Lung (tissue), 11 donors: ENCODE measurements at regions not wholly inside any gene's neighbourhood (a gene's known extent, or its start where the extent isn't known, plus 50 kb on each side); places are given as distances from the start of the nearest gene placed in this dataset.

Experiments
- ATAC-seq: fragments of 200-7000 bp; cut with Tn5 transposase; one replicate; pipeline ENCODE4 v1.9.1; 2020; ENCODE audit warnings: moderate number of reproducible peaks; ENCODE audit not compliant: insufficient read depth, low FRiP score
- DNase-seq, 3 donors: peaks; one replicate each; pipeline ENCODE4 v3.0.0-alpha.2; 2013 to 2017
- H3K27ac ChIP-seq, 2 donors: one replicate each; pipeline ENCODE4 v1.5.1; 2013; ENCODE audit warnings: mild to moderate bottlenecking in 2 of 2, moderate library complexity in 2 of 2, control low read depth in 1 of 2, inconsistent platforms in 1 of 2, low read depth in 1 of 2, low read length in 1 of 2
- H3K27me3 ChIP-seq, 3 donors: one replicate each; pipeline ENCODE4 v1.5.1; 2013; ENCODE audit warnings: low read length in 2 of 3; ENCODE audit not compliant: control insufficient read depth in 3 of 3, insufficient read depth in 3 of 3
- H3K36me3 ChIP-seq, 4 donors: one replicate each; pipeline ENCODE4 v1.5.1; 2013; ENCODE audit warnings: low read length in 4 of 4, mild to moderate bottlenecking in 1 of 4, moderate library complexity in 1 of 4; ENCODE audit not compliant: control insufficient read depth in 4 of 4, insufficient read depth in 4 of 4
- H3K4me1 ChIP-seq, 5 donors: one replicate each; pipeline ENCODE4 v1.5.1; 2013; ENCODE audit warnings: low read length in 5 of 5, mild to moderate bottlenecking in 2 of 5, moderate library complexity in 1 of 5; ENCODE audit not compliant: control insufficient read depth in 5 of 5, insufficient read depth in 5 of 5
- H3K4me3 ChIP-seq: one replicate; pipeline ENCODE4 v1.5.1; 2013; ENCODE audit warnings: mild to moderate bottlenecking, control low read depth, moderate library complexity
- H3K9ac ChIP-seq, 2 donors: one replicate each; pipeline ENCODE4 v1.5.1; 2013; ENCODE audit warnings: low read length in 2 of 2, control low read depth in 1 of 2; ENCODE audit not compliant: insufficient read depth in 1 of 2
- H3K9me3 ChIP-seq, 4 donors: one replicate each; pipeline ENCODE4 v1.5.1; 2013; ENCODE audit warnings: low read length in 3 of 4, mild to moderate bottlenecking in 1 of 4, moderate library complexity in 1 of 4; ENCODE audit not compliant: control insufficient read depth in 4 of 4, insufficient read depth in 3 of 4
- CTCF ChIP-seq: IDR thresholded peaks from 2 replicates; pipeline ENCODE4 v1.5.1; 2012; ENCODE audit warnings: mild to moderate bottlenecking; ENCODE audit errors: control extremely low read depth, extremely low read depth
- WGBS, 2 donors: extraction: QIAGEN DNeasy Blood & Tissue Kit; methylation state at CpG; one replicate each; pipeline ENCODE4 v1.1.7; 2013; 5-methylcytosine and 5-hydroxymethylcytosine counted together
- donor health status: control.
- donor health status: control.
- donor health status: Bipolar disorder and iron deficiency.
- donor health status: healthy.
- donor health status: DM: yes; HTN: yes; CAD: no.

- Histone ChIP-seq H3K9ac (no peak overlapping the region), H3K27ac (no peak overlapping the region), H3K4me3 (no peak overlapping the region), H3K36me3 (no peaks in the 10 kb centered on the region), H3K9me3 (no peaks in the 10 kb centered on the region), H3K27me3 (no peaks in the 10 kb centered on the region), H3K4me1 (no peaks in the 10 kb centered on the region)
- 53 to 58% methylated on average over 3 of the region's 3 CpGs for WGBS, 2 donors
- TF ChIP-seq CTCF, result no peak
- ATAC-seq, result no peak
- DNase-seq, result no peak
These were observed 131.1 kb upstream of the NR3C2 start for GRCh38 chr4:148573296-148573695.

DNA sequence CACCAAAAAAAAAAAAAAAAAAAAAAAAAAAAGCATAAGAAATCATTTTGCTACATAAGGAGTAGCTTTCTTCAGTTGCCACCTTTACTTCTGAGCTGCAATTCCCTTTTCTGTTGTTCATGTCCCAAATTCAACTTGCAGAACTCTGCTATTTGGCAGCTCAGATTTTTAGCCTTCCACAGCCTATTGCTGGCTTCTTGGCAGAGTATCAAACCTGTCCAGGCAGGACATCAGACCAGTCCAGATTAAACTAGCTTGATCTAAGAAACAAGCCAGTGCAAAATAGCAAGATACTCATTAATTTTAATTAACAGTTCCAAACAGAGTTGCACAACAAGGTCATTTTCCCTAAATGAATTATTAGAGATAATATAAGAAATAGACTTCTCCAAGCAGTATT is 123.6 kb upstream of the NR3C2 start:
- no peak overlapping the region for H3K9ac ChIP-seq

GRCh38 chr4:148563684-148564083 is 121.5 kb upstream of the NR3C2 start:
- DNase-seq (peak in 1 of 3 donors; percentile 15), ATAC-seq (no peak)
- Histone ChIP-seq H3K27me3 (no peaks in the 10 kb centered on the region), H3K27ac (no peak overlapping the region), H3K36me3 (no peaks in the 10 kb centered on the region), H3K9ac (no peak overlapping the region), H3K9me3 (no peaks in the 10 kb centered on the region), H3K4me1 (no peaks in the 10 kb centered on the region), H3K4me3 (no peak overlapping the region)
- no peak for TF ChIP-seq CTCF
- 56 to 74% methylated on average over 3 of the region's 3 CpGs for WGBS, 2 donors

More for the DNA sequence above, 123.6 kb upstream of the NR3C2 start:
- no peak overlapping the region for H3K27ac ChIP-seq
- H3K4me1 ChIP-seq, result no peaks in the 10 kb centered on the region
- H3K36me3 ChIP-seq, result no peaks in the 10 kb centered on the region
- H3K9me3 ChIP-seq, result no peaks in the 10 kb centered on the region
- H3K27me3 ChIP-seq, result no peaks in the 10 kb centered on the region
- DNase-seq (peak in 1 of 3 donors; percentile 23), ATAC-seq (no peak)
- no peak overlapping the region for H3K4me3 ChIP-seq
- no peak for TF ChIP-seq CTCF

DNA sequence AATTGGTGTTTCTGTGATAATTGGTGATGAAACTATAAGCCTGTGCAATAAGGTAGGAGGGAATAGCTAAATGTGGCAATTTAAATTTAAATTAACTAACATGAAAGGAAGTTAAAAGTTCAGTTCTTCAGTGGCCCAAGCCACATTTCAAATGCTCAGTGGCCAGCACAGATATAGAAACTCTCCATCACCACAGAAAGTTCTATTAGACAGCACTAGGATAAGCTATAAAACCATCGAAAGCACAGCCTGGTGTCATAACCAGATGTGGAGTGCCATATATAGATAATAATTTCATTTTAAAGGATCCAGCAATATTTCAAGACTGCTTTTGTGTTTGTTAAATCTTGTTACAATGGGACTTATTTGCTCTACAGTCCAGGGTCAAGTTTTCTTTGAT is 119.3 kb upstream of the NR3C2 start:
- no peak for ATAC-seq
- Histone ChIP-seq H3K9me3 (no peaks in the 10 kb centered on the region), H3K27ac (no peak overlapping the region), H3K4me1 (no peaks in the 10 kb centered on the region), H3K4me3 (no peak overlapping the region), H3K9ac (no peak overlapping the region), H3K36me3 (no peaks in the 10 kb centered on the region), H3K27me3 (no peaks in the 10 kb centered on the region)
- 90 to 92% methylated on average over 1 of the region's 1 CpG for WGBS, 2 donors
- no peak for TF ChIP-seq CTCF
- no peak for DNase-seq
